Brain pericyte (primary cell): ENCODE measurements at regions not wholly inside any gene's neighbourhood (a gene's known extent, or its start where the extent isn't known, plus 50 kb on each side); places are given as distances from the start of the nearest gene placed in this dataset.
"Not testable (repeated sequence)": the region's sequence is repeated elsewhere in the genome, so short reads cannot be mapped to it uniquely, and the experiment has no call there.

Experiments used
- DNase-seq: peaks from one replicate; pipeline ENCODE4 v3.0.0-alpha.2; 2012; ENCODE audit warnings: low read depth, low spot score

- no peak for DNase-seq
These were observed 128.4 kb upstream of the LYPLAL1 start for GRCh38 chr1:219045246-219045645.

DNA sequence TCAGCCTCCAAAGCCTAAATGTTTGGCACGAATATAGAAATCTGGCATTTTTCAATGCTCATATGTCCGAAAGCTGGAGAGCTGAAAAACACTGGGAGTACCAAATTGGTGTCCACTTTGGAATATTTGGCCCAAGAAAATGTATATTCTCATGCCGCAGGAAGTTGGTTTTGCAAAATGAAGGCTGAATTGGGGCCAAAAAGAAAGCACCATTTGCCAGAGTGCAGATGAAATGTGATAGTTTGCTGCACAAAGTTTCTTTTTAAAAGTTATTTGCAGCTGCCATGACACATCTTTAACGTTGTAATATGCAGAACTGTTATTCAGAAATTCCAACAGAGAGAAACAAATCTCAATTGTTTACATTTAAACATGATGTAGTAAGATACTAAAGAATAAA lies 124.2 kb upstream of the LYPLAL1 start:
- DNase-seq: no peak

DNA sequence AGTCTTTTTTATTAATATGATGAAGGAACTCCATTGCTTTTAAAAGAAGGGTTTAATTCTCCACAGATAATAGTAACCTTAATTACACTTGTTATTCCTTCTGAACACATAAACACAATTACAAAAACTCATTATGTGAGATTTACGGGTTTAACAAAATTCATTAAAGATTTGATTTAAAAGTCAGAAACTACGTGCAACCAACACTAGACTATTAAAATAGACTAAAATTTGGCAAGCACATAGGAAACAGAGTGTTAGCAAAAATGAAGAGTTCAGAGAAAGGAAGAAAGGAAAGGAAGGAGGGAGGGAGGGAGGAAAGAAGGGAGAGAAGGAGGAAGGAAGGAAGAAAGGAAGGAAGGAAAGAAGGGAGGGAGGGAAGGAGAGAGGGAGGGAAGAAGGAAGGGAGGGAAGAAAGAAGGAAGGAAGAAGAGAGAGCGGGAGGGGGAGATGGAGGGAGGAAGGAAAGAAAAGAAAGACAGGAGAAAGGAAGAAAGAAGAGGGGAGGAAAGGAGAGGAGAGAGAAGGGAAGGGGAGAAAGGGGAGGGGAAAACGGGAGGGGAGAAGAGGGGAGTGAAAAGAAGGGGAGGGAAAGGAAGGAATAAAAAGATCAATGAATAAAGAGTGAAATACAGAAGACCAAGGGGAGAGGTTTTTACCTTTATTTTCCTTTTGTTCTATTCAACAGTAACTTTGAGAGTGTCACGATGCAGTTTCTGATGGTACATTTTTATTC lies 123.4 kb upstream of the LYPLAL1 start:
- no peak for DNase-seq

- no peak for DNase-seq
These were observed 122.9 kb upstream of the LYPLAL1 start for GRCh38 chr1:219050822-219051125.

- no peak for DNase-seq
These were observed 122.1 kb upstream of the LYPLAL1 start for GRCh38 chr1:219051547-219051946.

DNA sequence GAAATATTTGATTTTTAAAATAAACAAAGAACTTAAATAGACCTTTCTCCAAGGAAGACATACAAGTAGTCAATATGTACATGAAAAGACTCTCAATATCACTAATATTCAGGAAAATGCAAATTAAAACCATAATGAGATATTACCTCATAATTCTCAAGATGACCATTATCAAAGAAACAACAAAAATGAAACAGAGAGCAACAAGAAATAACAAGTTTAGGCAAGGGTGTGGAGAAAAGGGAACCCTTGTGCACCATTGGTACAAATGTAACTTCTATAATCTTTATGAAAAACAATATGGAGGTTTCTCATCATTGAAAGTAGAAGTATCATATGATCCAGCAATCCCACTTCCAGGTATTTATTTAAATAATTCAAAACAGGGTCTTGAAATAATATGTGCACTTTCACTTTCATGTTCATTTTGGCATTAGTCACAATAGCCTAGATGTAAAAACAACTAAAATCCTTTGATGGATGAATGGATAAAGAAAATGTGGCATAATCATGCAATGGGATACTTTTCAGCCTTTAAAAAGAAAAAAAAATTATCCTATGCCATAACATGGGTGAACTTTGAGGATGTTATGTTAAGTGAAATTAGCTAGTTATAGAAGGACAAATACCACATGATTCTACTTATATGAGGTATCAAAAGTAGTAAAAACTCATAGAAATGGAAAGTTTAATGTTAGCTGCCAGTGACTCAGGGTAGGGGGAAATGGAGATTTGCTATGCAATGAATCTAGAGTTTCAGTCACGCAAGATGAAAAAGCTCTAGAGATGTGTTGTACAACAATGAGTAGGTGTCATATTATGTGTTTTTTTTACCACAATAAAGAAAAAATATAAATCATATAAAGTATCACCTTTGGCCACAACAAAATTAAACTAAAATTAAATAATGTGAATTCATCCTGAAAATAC lies 114.5 kb upstream of the LYPLAL1 start:
- DNase-seq: no peak

DNA sequence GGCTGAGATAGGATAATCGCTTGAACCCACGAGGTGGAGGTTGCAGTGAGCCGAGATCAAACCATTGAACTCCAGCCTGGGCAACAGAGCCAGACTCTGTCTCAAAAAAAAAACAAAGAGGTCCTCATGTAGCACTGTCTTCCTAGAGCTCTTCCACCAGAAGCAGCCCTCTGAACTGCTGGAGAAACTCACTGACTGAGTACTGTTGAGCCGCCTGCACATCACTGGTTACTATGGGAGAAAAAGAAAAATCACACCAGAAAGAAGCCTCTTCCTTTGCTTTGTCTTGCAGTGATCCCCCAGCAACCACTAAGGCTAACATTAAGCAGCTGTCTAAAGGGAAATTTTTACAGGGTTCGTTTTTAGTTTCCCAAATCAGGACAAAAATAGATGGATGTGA lies 112.9 kb upstream of the LYPLAL1 start:
- DNase-seq: no peak

- no peak for DNase-seq
These were observed 111.5 kb upstream of the LYPLAL1 start for GRCh38 chr1:219062161-219062560.

- no peak for DNase-seq
These were observed 107.6 kb upstream of the LYPLAL1 start for GRCh38 chr1:219066098-219066497.

DNA sequence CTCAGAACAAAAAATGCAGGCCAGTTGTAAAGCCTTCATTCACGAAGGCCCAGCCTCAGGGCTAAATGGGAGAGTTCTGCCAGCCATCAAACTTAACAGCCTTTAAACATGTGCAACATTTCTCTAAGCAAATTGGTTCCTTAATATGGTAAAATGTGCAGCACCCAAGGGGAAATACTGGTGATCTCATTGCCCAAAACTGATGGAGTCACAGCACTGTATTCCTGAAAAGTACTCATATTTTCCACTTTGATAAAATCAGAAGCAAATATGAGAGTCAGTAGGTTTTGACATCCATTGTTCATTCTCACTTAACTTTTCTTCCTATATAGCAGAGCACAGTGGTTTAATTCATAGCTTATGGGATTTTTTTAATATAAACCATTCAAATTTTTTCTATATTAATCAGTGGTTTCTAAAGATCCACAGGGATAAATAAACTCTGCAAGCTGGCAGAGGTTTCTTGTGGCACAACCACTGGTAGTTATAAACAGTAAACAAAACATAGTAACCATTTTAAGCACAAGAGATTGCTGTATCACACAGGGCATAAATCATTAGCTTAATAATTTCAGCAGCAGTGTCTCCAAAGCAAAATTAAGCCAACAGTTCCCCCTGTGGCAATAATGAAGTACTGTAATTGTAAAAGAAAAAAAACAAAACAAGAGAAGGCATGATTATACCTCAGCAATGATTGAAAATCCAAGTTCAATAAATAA lies 106.9 kb upstream of the LYPLAL1 start:
- DNase-seq: no peak

DNA sequence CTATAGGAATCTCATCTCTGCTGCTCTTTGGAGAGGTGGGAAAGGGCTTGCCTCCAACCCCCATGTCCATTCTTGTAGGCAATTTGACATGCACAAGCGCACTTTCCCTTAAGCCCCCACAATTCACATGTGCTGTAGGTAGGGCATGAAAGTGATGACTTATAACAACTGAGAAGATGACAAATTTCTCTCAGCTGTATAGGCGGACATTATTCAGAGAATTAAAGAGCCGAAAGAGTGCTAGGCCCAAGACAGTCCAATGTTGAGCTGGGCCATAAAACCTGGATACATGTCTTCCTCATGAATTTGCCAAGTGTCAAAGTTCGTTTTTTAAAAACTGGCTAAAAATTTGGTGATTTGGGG lies 106.3 kb upstream of the LYPLAL1 start:
- no peak for DNase-seq

- DNase-seq: not testable (repeated sequence)
These were observed 103.3 kb upstream of the LYPLAL1 start for GRCh38 chr1:219070395-219070794.

DNA sequence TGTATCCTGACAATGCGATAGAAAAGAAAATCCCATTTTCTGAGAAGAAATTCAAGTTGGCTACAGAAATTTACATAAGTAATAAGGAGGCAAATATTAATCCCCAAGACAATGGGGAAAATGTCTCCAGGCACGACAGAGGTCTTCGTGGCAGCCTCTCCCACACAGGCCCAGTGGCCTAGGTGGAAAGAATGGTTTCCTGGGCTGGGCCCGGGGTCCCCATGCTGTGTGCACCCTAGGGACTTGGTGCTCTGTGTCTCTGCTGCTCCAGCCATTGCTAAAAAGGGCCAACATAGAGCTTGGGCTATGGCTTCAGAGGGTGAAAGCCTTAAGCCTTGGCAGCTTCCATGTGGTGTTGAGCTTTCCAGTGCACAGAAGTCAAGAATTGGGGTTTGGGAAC lies 102.5 kb upstream of the LYPLAL1 start:
- no peak for DNase-seq

DNA sequence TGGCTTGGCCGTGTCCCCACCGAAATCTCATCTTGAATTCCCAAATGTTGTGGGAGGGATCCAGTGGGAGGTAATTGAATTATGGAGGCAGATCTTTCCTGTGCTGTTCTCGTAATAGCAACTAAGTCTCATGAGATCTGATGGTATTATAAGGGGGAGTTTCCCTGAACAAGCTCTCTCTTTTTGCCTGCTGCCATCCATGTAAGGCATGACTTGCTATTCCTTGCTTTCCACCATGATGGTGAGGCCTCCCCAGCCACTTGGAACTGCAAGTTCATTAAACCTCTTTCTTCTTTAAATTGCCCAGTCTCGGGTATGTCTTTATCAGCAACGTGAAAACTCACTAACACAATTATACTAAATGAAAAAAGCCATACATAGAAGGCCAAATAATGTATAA lies 101.3 kb upstream of the LYPLAL1 start:
- DNase-seq: no peak

GRCh38 chr1:219074084-219074728 lies 99.5 kb upstream of the LYPLAL1 start:
- DNase-seq: no peak

GRCh38 chr1:219075121-219075879 lies 98.4 kb upstream of the LYPLAL1 start:
- DNase-seq: no peak

DNA sequence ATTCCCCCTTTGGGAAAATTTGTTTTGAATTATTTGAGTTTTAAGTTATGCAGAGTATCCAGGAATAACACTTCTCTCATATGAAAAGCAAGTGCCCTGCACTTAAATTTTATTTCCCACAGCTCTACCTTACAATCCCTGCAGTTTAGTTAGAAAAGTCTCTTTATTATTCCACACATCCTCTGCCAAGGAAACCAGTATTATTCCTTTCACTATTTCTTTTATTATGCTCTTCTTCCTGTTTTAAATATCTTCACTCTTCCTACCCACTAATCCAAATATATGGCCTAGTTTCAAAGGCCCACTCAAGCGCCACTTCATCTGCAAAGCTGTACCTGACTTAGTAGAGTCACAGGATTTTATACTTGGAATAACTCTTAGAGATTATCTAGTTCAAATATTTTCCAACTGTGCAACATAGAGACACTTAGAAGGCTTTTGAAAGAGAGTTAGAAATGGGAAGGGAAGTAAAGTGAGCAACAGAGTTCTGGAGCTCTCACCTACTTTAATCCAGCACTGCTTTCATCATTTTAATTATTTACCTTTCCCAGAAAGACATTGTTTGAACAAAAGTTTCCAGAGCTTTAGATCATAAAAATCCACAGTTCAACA lies 97.2 kb upstream of the LYPLAL1 start:
- DNase-seq: no peak

DNA sequence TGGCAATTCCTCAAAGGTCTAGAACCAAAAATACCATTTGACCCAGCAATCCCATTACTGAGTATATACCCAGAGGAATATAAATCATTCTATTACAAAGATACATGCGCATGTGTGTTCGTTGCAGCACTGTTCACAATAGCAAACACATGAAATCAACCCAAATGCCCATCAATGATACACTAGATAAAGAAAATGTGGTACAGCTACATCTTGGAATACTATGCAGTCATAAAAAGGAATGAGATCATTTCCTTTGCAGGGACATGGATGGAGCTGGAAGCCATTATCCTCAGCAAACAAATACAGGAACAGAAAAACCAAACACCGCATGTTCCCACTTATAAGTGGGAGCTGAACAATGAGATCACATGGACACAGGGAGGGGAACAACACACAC lies 95.9 kb upstream of the LYPLAL1 start:
- not testable (repeated sequence) for DNase-seq

DNA sequence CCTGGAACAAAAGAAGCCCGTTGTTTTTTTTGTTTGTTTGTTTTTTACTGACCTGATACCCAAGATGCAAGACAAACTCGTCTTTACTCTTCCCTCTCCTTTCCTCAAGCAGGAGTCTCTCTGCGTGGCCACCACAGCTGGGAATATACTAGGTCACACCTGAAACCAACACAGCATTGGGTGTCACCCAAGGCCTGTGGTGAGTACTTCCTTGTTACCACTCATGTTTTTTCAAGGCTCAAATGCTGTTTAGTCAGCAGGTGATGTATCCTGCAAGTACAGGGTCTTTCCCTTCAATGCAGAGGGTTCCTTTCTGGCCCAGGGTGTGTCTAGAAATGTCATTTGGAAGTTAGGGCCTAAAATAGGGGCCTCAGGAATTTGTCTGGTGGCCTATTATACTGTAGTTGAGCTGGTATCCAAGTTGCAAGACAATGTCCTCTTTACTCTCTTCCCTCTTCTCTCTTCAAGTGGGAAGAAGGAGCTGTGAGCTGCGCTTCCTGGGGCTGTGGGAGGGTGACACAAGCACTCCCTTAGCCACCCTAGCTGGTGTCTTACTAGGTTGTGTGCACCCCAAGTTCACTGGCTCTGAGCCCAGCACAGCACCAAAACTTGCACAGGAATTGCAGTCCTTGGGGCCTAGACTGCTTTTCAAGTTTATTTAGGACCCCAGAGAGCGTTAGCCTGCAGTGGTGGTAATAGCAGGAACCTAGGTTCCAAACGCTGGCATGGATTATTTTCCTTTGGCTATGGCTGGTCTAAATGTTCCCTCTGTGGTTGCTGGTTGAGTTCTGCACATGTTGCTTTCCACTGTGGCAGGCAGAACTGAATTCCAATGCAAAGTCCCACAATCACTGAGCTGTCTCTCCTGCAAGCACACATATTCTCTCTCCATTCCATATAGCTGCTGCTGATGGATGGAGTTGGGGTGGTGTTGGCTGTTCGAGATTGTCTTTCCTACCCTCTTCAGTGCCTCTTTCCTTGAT lies 91.4 kb upstream of the LYPLAL1 start:
- DNase-seq: no peak

DNA sequence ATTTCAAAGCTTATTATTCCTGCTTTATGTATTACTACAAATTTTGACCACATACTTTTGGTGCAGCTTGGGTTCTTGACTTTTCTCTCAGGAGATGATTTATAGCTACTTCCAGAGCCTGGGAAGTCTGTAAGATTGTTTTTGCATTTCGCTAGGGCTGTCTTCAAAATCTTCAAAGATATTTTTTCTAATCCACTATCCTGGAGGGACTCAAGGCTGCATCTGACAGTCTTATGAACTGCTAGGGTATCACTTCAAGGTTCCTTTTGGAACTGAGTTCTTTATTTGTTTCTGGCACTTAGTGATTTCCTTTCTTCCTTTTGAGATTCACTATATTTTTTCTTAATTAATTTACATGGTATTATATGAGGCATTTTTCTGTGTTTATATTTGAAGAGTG lies 90.0 kb upstream of the LYPLAL1 start:
- no peak for DNase-seq
